A549 (cell line): ENCODE measurements at regions not wholly inside any gene's neighbourhood (a gene's known extent, or its start where the extent isn't known, plus 50 kb on each side); places are given as distances from the start of the nearest gene placed in this dataset.

Experiments used
- ATAC-seq, 2 experiments: fragments of 200-7000 bp in 1 of 2; fragments of >200 bp in 1 of 2; cut with Nextera tagmentation in 1 of 2; cut with Tn5 transposase in 1 of 2; 3 replicates each; pipeline versions ENCODE4 v1.8.0 to v1.9.1; 2018 to 2020; ENCODE audit warnings: mild to moderate bottlenecking in 1 of 2, moderate library complexity in 1 of 2
- CTCF ChIA-PET: fragments of 300-600 bp; sonication (Branson Sonifier 250); formaldehyde crosslinking; extraction: SDS; loops from one replicate; lab custom pipeline; 2021; ENCODE audit warnings: antibody characterized with exemption, inconsistent platforms; lab: Yijun Ruan, JAX
- POLR2A ChIA-PET: fragments of 350-600 bp; formaldehyde crosslinking; extraction: SDS; loops from one replicate; lab custom pipeline; 2021; ENCODE audit warnings: antibody characterized with exemption, inconsistent platforms; lab: Yijun Ruan, JAX
- DNase-seq, 2 experiments: peaks; one replicate each; pipeline versions ENCODE4 v3.0.0 to v3.0.0-alpha.2; 2011 to 2016; ENCODE audit warnings: low read depth in 1 of 2, low spot score in 1 of 2
- FAIRE-seq: peaks from 2 replicates; lab custom pipeline; 2011; peaks lifted over from hg19 to GRCh38; lab: Jason Lieb, UNC
- H3K27ac ChIP-seq, 2 experiments: fragments of >200 bp; sonication (Bioruptor Twin); formaldehyde crosslinking; 3 replicates each; pipeline ENCODE4 v1.5.1; 2016 to 2017
- H3K4me1 ChIP-seq: fragments of >200 bp; sonication (Bioruptor Twin); formaldehyde crosslinking; 3 replicates; pipeline ENCODE4 v1.6.1; 2016
- H3K4me2 ChIP-seq: fragments of >200 bp; sonication (Bioruptor Twin); formaldehyde crosslinking; 3 replicates; pipeline ENCODE4 v1.6.1; 2016
- H3K4me3 ChIP-seq: fragments of >200 bp; sonication (Bioruptor Twin); formaldehyde crosslinking; 3 replicates; pipeline ENCODE4 v1.5.1; 2016
- H3K9me3 ChIP-seq: fragments of >200 bp; sonication (Bioruptor Twin); formaldehyde crosslinking; 3 replicates; pipeline ENCODE4 v1.6.1; 2016
- BCL3 ChIP-seq: fragments of >200 bp; sonication (Bioruptor Twin); formaldehyde crosslinking; IDR thresholded peaks from 3 replicates; pipeline ENCODE4 v1.6.1; 2016
- CTCF ChIP-seq: fragments of >200 bp; sonication (Bioruptor Twin); formaldehyde crosslinking; IDR thresholded peaks from 3 replicates; pipeline ENCODE4 v1.5.1; 2016
- E2F6 ChIP-seq: IDR thresholded peaks from 2 replicates; pipeline ENCODE4 v1.6.1; 2012; ENCODE audit warnings: low read depth, borderline replicate concordance
- ESRRA ChIP-seq: fragments of 150-350 bp; IDR thresholded peaks from 2 replicates; pipeline ENCODE4 v1.6.1; 2014; ENCODE audit warnings: mild to moderate bottlenecking, low read length, borderline replicate concordance
- FOSB ChIP-seq: fragments of 250-450 bp; sonication (Bioruptor Pico); IDR thresholded peaks from 2 replicates; pipeline ENCODE4 v1.5.0; 2020; ENCODE audit warnings: mild to moderate bottlenecking, moderate library complexity
- HDAC2 ChIP-seq: fragments of 200-600 bp; sonication (generic); IDR thresholded peaks from 2 replicates; pipeline ENCODE4 v1.6.1; 2016
- HES2 ChIP-seq: fragments of >200 bp; sonication (Bioruptor Twin); formaldehyde crosslinking; IDR thresholded peaks from 2 replicates; pipeline ENCODE4 v1.6.1; 2016
- HMGXB4 ChIP-seq: fragments of 250-450 bp; sonication (Bioruptor Pico); IDR thresholded peaks from 2 replicates; pipeline ENCODE4 v1.5.0; 2021; ENCODE audit warnings: mild to moderate bottlenecking, moderate library complexity, borderline replicate concordance
- HOXA7 ChIP-seq: fragments of 250-450 bp; sonication (Bioruptor Pico); IDR thresholded peaks from 2 replicates; pipeline ENCODE4 v1.5.0; 2020; ENCODE audit warnings: mild to moderate bottlenecking, moderate library complexity
- HOXB13 ChIP-seq: fragments of 250-450 bp; sonication (Bioruptor Pico); IDR thresholded peaks from 2 replicates; pipeline ENCODE4 v1.5.0; 2020; ENCODE audit warnings: low read depth, mild to moderate bottlenecking, moderate library complexity
- HOXB5 ChIP-seq: fragments of 250-450 bp; sonication (Bioruptor Pico); IDR thresholded peaks from 2 replicates; pipeline ENCODE4 v1.5.0; 2020; ENCODE audit warnings: mild to moderate bottlenecking, moderate library complexity
- JUN ChIP-seq, 2 experiments: fragments of >200 bp; sonication (Bioruptor Twin); formaldehyde crosslinking; IDR thresholded peaks; 2 replicates in 1 of 2; 3 replicates in 1 of 2; pipeline ENCODE4 v1.6.1; 2016 to 2017
- KDM5A ChIP-seq: fragments of 200-600 bp; sonication (generic); IDR thresholded peaks from 2 replicates; pipeline ENCODE4 v1.6.1; 2016; ENCODE audit warnings: antibody characterized with exemption, mild to moderate bottlenecking
- MYC ChIP-seq: IDR thresholded peaks from 2 replicates; pipeline ENCODE4 v1.6.1; 2012; ENCODE audit warnings: mild to moderate bottlenecking, inconsistent platforms, low read length, improper control_type of control experiment, borderline replicate concordance
- PBX3 ChIP-seq: IDR thresholded peaks from 2 replicates; pipeline ENCODE4 v1.6.1; 2012
- PHF8 ChIP-seq: fragments of 200-600 bp; sonication (generic); IDR thresholded peaks from 2 replicates; pipeline ENCODE4 v1.6.1; 2016; ENCODE audit warnings: low read depth, mild to moderate bottlenecking, antibody characterized with exemption, moderate library complexity, borderline replicate concordance
- POLR2AphosphoS2 ChIP-seq: conservative IDR thresholded peaks from 2 replicates; pipeline ENCODE4 v1.6.1; 2012; ENCODE audit warnings: low read length, improper control_type of control experiment, inconsistent platforms
- RARB ChIP-seq: fragments of 250-450 bp; sonication (Bioruptor Pico); IDR thresholded peaks from 2 replicates; pipeline ENCODE4 v1.8.0; 2021; ENCODE audit warnings: mild to moderate bottlenecking, moderate library complexity
- RFX5 ChIP-seq: fragments of 450-650 bp; IDR thresholded peaks from 2 replicates; pipeline ENCODE4 v1.7.1; 2014; ENCODE audit warnings: antibody characterized with exemption, mild to moderate bottlenecking, moderate library complexity
- RNF2 ChIP-seq: fragments of 200-600 bp; sonication (generic); IDR thresholded peaks from 2 replicates; pipeline ENCODE4 v1.6.1; 2016; ENCODE audit warnings: low read depth, mild to moderate bottlenecking, antibody characterized with exemption, moderate library complexity, borderline replicate concordance
- SMC3 ChIP-seq: fragments of >200 bp; sonication (Bioruptor Twin); formaldehyde crosslinking; IDR thresholded peaks from 3 replicates; pipeline ENCODE4 v1.6.1; 2018; ENCODE audit warnings: inconsistent platforms
- TFCP2L1 ChIP-seq: fragments of 250-450 bp; sonication (Bioruptor Pico); IDR thresholded peaks from 2 replicates; pipeline ENCODE4 v1.5.0; 2021; ENCODE audit warnings: mild to moderate bottlenecking
- USF2 ChIP-seq: fragments of 450-650 bp; IDR thresholded peaks from 2 replicates; pipeline ENCODE4 v1.6.1; 2014; ENCODE audit warnings: antibody characterized with exemption
- ZC3H11A ChIP-seq: fragments of 450-650 bp; IDR thresholded peaks from 2 replicates; pipeline ENCODE4 v1.6.1; 2014; ENCODE audit warnings: antibody characterized with exemption, mild to moderate bottlenecking
- ZFP36 ChIP-seq: fragments of 450-650 bp; IDR thresholded peaks from 2 replicates; pipeline ENCODE4 v1.6.1; 2014; ENCODE audit warnings: borderline replicate concordance; ENCODE audit not compliant: partially characterized antibody
- WGBS: methylation state at CpG from one replicate; pipeline ENCODE4 v1.1.6; 2017; ENCODE audit errors: missing lambda C conversion rate; 5-methylcytosine and 5-hydroxymethylcytosine counted together

DNA sequence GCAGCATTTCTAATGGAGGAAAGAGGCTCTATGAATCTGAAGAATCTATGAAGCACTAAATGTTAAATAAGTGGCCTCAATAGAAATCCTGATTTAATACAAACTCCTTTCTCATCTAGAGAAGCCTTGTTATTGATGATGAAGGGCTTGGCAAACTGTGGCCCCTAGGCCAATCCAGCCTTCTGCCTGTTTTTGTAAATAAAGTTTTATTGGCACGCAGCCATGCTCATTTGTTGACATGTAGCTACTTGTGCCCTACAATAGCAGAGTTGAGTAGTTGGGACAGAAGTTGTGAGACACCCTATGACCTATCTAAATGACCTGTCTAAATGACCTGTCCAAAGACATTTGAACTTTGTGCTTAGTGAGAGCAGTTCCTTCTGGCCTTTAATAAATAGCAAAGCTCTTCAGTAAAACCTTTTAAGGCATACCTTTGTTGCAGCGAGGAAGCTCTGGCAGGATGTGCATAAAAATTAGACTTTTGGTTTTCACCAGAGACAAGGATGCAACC is 484.4 kb upstream of the SPRED2 start:
- no peak for FAIRE-seq
- H3K4me3 ChIP-seq = no peak overlapping the region
- 2% methylated on average over 2 of the region's 2 CpGs for WGBS
- ChIA-PET POLR2A (no interaction called here), CTCF (interaction anchor here (0.6 kb wide), 1 partner anchor 930 kb away, joined by 3 read pairs; no protein-coding TSS in a partner anchor)
- no peak for ATAC-seq
- no peaks in the 10 kb centered on the region for H3K4me1 ChIP-seq
- no peaks in the 10 kb centered on the region for H3K9me3 ChIP-seq
- DNase-seq = no peak
- TF ChIP-seq HDAC2 (no peak), TFCP2L1 (CRISPR knock-in tag) (no peak), USF2 (no peak), PBX3 (no peak), PHF8 (no peak), SMC3 (no peak), HMGXB4 (CRISPR knock-in tag) (no peak), ZC3H11A (no peak), RNF2 (no peak), CTCF (no peak), HOXA7 (no peak), POLR2AphosphoS2 (no peak), HES2 (no peak), E2F6 (no peak), ZFP36 (no peak), BCL3 (no peak), KDM5A (no peak), RARB (CRISPR knock-in tag) (no peak), FOSB (CRISPR knock-in tag) (no peak)
- no peak overlapping the region for H3K4me2 ChIP-seq
- H3K27ac ChIP-seq = no peak overlapping the region

- ATAC-seq (no peak), FAIRE-seq (no peak), DNase-seq (no peak)
- Histone ChIP-seq H3K4me2 (no peak overlapping the region), H3K4me3 (no peak overlapping the region), H3K9me3 (no peaks in the 10 kb centered on the region), H3K4me1 (no peaks in the 10 kb centered on the region), H3K27ac (no peak overlapping the region)
- POLR2A ChIA-PET = no interaction called here
- TF ChIP-seq HOXB13 (CRISPR knock-in tag) (no peak), ESRRA (no peak), HOXB5 (CRISPR knock-in tag) (no peak), MYC (no peak), RFX5 (no peak), JUN (IDR thresholded peaks at IDR 0.05) (no peak)
- CTCF ChIA-PET = no interaction called here
These were observed 483.8 kb upstream of the SPRED2 start for GRCh38 chr2:65916177-65916576.
